Activated naive CD4-positive, alpha-beta T cell treated with anti-CD3 and anti-CD28 coated beads, Interleukin-2, amount 50 U/mL, for 72 hours (primary cell): ENCODE measurements at regions not wholly inside any gene's neighbourhood (a gene's known extent, or its start where the extent isn't known, plus 50 kb on each side); places are given as distances from the start of the nearest gene placed in this dataset.
"Not testable (repeated sequence)": the region's sequence is repeated elsewhere in the genome, so short reads cannot be mapped to it uniquely, and the experiment has no call there.

Experiments
- ATAC-seq, 2 donors: fragments of 150-1000 bp; cut with Tn5 transposase; 2 replicates each; pipeline ENCODE4 v1.10.0; 2021; ENCODE audit warnings: mild to moderate bottlenecking in 2 of 2, moderate library complexity in 2 of 2
- DNase-seq, 2 donors: peaks; one replicate each; pipeline ENCODE4 v3.0.0; 2021 to 2022; ENCODE audit warnings: low spot score in 2 of 2
- H3K27ac Mint-ChIP-seq, 2 donors: one replicate each; pipeline ENCODE4 v1.8.0; 2022; ENCODE audit warnings: mild to moderate bottlenecking in 2 of 2, mixed read lengths in 2 of 2
- H3K36me3 Mint-ChIP-seq, 2 donors: one replicate each; pipeline ENCODE4 v1.8.0; 2022; ENCODE audit warnings: mixed read lengths in 2 of 2
- H3K9me3 Mint-ChIP-seq, 2 donors: one replicate each; pipeline ENCODE4 v1.8.0; 2022; ENCODE audit warnings: mixed read lengths in 2 of 2

DNA sequence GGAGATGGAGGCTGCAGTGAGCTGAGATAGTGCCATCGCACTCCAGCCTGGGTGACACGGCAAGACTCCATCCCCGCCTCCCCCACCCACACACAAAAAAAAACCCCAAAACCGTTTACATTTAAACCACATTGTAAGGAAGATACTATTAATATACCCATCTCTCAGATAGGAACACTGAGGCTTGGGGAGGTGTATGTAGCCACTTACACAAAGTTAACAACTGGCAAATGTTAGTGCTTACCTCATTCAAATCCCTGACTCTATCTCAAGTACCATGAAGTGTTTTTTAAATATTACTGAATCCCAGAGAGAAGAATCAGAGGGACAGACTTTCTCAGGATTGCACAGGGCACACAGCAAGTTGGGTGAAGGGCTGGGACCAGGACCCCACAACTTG, 164.5 kb downstream of the MIAT start:
- DNase-seq: no peak
- H3K27ac Mint-ChIP-seq: no peak overlapping the region
- no peak for ATAC-seq
- H3K9me3 Mint-ChIP-seq: peaks cover 7% of the 10 kb centered on the region in 2 donors
- H3K36me3 Mint-ChIP-seq: peaks cover 0 to 13% of the 10 kb centered on the region in 2 donors

GRCh38 chr22:26822313-26822712, 164.9 kb downstream of the MIAT start:
- peaks cover 0 to 9% of the 10 kb centered on the region in 2 donors for H3K36me3 Mint-ChIP-seq
- no peak overlapping the region for H3K27ac Mint-ChIP-seq
- no peak for ATAC-seq
- DNase-seq: no peak
- H3K9me3 Mint-ChIP-seq: peaks cover 2 to 4% of the 10 kb centered on the region in 2 donors

DNA sequence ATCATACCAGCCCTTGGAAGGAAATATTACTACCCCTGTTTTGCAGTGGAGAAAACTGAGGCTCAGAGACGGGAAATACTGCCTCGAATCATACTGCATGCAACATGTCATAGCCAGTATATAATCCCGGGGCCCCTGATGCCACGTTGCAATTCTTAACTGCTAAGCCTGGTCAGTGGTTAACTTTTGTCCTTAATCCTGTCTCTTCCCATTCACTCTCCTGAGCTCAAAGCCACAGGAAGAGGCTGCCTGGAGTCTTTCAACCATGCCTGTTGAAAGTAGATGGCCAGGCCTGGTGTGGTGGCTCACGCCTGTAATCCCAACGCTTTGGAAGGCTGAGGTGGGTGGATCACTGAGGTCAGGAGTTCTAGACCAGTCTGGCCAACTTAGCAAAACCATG, 166.6 kb downstream of the MIAT start:
- H3K36me3 Mint-ChIP-seq: no peaks in the 10 kb centered on the region
- H3K9me3 Mint-ChIP-seq: no peaks in the 10 kb centered on the region
- ATAC-seq: no peak
- no peak for DNase-seq
- H3K27ac Mint-ChIP-seq: no peak overlapping the region

- no peak for DNase-seq
- no peaks in the 10 kb centered on the region for H3K9me3 Mint-ChIP-seq
Observed at GRCh38 chr22:26825960-26826935, 168.9 kb downstream of the MIAT start.

GRCh38 chr22:26827611-26828010, 170.2 kb downstream of the MIAT start:
- H3K36me3 Mint-ChIP-seq: no peaks in the 10 kb centered on the region
- DNase-seq (no peak), ATAC-seq (no peak)
- H3K9me3 Mint-ChIP-seq: no peaks in the 10 kb centered on the region
- H3K27ac Mint-ChIP-seq: no peak overlapping the region

More at GRCh38 chr22:26825960-26826935, 168.9 kb downstream of the MIAT start:
- ATAC-seq: no peak
- Mint-ChIP-seq H3K27ac (no peak overlapping the region), H3K36me3 (no peaks in the 10 kb centered on the region)

DNA sequence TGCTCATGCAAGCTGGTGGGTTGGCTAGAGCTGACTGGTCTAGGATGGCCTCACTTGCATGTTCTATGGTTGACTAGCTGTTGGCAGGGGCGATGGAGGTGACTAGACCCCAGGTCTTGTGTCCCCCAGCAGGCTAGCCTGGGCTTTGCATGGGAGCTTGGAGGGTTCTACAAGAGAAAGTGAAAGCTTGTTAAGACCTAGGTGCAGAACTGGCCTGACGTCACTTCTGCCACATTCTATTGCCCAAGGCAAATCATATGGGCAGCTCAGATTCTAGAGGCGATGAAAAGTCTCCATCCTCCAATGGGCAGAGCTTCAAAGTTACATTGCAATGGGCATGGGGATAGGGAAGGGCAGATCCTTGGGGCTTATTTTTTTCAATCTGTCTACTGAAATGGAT, 170.9 kb downstream of the MIAT start:
- DNase-seq (no peak), ATAC-seq (no peak)
- H3K36me3 Mint-ChIP-seq: no peaks in the 10 kb centered on the region
- no peaks in the 10 kb centered on the region for H3K9me3 Mint-ChIP-seq
- no peak overlapping the region for H3K27ac Mint-ChIP-seq

DNA sequence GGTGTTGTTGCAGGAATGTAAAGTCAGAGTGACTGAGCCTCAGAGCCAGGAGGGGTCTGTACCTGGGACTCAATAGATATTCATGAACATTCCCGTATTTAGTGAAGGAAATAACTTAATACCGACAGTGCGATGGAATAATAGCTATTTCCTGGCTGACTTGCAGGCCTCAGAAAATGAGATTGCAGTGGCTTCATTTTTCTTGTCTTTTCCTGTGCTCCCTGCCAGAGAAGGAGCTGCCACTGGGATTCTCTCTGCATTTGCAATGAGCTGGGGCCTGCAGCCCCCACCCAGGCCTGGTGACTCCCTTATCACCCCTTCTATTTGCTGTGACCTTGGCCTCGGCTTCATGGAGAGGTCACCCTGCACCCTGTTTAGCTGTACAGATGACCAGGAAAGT, 173.4 kb downstream of the MIAT start:
- Mint-ChIP-seq H3K27ac (no peak overlapping the region), H3K9me3 (no peaks in the 10 kb centered on the region), H3K36me3 (no peaks in the 10 kb centered on the region)
- ATAC-seq (no peak), DNase-seq (no peak)

- DNase-seq (no peak), ATAC-seq (no peak)
- Mint-ChIP-seq H3K27ac (no peak overlapping the region), H3K9me3 (no peaks in the 10 kb centered on the region), H3K36me3 (no peaks in the 10 kb centered on the region)
Observed at GRCh38 chr22:26835023-26835422, 177.6 kb downstream of the MIAT start.

GRCh38 chr22:26835929-26836528, 178.6 kb downstream of the MIAT start:
- H3K27ac Mint-ChIP-seq: no peak overlapping the region

GRCh38 chr22:26837784-26838470, 180.5 kb downstream of the MIAT start:
- no peak for ATAC-seq

More at GRCh38 chr22:26835929-26836528, 178.6 kb downstream of the MIAT start:
- peak; percentile 37 to 56 for ATAC-seq
- Mint-ChIP-seq H3K36me3 (no peaks in the 10 kb centered on the region), H3K9me3 (no peaks in the 10 kb centered on the region)
- DNase-seq: peak in 1 of 2 donors; percentile 77

GRCh38 chr22:26838471-26838825, 181.1 kb downstream of the MIAT start:
- ATAC-seq (no peak), DNase-seq (no peak)
- Mint-ChIP-seq H3K27ac (no peak overlapping the region), H3K36me3 (no peaks in the 10 kb centered on the region), H3K9me3 (no peaks in the 10 kb centered on the region)

More at GRCh38 chr22:26837784-26838470, 180.5 kb downstream of the MIAT start:
- Mint-ChIP-seq H3K9me3 (no peaks in the 10 kb centered on the region), H3K27ac (no peak overlapping the region), H3K36me3 (no peaks in the 10 kb centered on the region)
- no peak for DNase-seq

DNA sequence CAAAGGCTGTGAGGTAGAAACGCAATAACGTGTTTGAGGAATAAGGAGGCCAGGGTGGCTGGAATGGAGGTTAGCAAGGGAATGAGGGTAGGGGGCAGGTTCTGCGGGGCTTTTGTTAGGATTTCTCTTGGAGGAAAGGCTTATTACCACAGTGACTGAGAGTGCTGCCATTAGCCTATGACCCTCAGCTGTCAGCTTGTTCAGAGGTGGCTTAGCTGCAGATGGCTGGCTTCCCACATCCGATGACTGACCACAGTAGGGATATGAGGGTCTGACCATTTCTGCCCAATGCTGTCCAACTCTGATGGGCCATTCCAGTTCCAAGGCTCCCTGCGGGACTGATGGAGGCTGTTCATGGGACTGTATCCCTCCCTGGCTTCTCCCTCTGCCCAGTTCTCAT, 181.8 kb downstream of the MIAT start:
- no peak for DNase-seq
- no peaks in the 10 kb centered on the region for H3K36me3 Mint-ChIP-seq
- no peak overlapping the region for H3K27ac Mint-ChIP-seq
- no peaks in the 10 kb centered on the region for H3K9me3 Mint-ChIP-seq
- ATAC-seq: no peak

DNA sequence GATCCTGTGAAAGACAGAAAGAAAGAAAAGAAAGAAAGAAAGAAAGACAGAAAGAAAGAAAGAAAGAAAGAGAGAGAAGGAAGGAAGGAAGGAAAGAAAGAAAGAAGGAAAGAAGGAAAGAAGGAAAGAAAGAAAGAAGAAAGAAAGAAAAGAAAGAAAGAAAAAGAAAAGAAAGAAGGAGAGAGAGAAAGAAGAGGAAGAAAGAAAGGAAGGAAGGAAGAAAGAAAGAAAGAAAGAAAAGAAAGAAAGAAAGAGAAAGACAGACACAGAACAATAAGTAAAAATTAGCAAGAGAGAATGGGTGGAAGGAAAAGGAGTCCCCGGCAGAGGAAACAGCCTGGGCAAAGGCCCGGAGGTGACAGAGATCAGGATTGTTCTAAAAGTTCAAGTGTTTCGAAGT, 183.4 kb downstream of the MIAT start:
- H3K27ac Mint-ChIP-seq: peak overlapping the region in 1 of 2 donors; percentile 15
- not testable (repeated sequence) for H3K36me3 Mint-ChIP-seq, H3K9me3 Mint-ChIP-seq, DNase-seq, ATAC-seq

GRCh38 chr22:26842103-26842502, 184.7 kb downstream of the MIAT start:
- Mint-ChIP-seq H3K27ac (no peak overlapping the region), H3K9me3 (no peaks in the 10 kb centered on the region), H3K36me3 (no peaks in the 10 kb centered on the region)
- ATAC-seq (no peak), DNase-seq (no peak)

- Mint-ChIP-seq H3K9me3 (no peaks in the 10 kb centered on the region), H3K27ac (no peak overlapping the region), H3K36me3 (no peaks in the 10 kb centered on the region)
- DNase-seq (no peak), ATAC-seq (no peak)
Observed at GRCh38 chr22:26845021-26845743, 187.8 kb downstream of the MIAT start.

GRCh38 chr22:26846076-26846475, 188.7 kb downstream of the MIAT start:
- Mint-ChIP-seq H3K9me3 (no peaks in the 10 kb centered on the region), H3K27ac (no peak overlapping the region), H3K36me3 (no peaks in the 10 kb centered on the region)
- DNase-seq: no peak
- no peak for ATAC-seq

- Mint-ChIP-seq H3K27ac (no peak overlapping the region), H3K9me3 (no peaks in the 10 kb centered on the region), H3K36me3 (no peaks in the 10 kb centered on the region)
- ATAC-seq (peak in 1 of 2 donors; percentile 33), DNase-seq (no peak)
Observed at GRCh38 chr22:26846645-26847044, 189.3 kb downstream of the MIAT start.
